Common myeloid progenitor, CD34-positive (primary cell): ENCODE measurements at regions not wholly inside any gene's neighbourhood (a gene's known extent, or its start where the extent isn't known, plus 50 kb on each side); places are given as distances from the start of the nearest gene placed in this dataset.

Experiments used
- CTCF ChIA-PET: fragments of 350-600 bp; sonication (Branson Sonifier 250); formaldehyde crosslinking; loops from one replicate; lab custom pipeline; 2021; ENCODE audit warnings: antibody characterized with exemption; lab: Charles Lee
- POLR2A ChIA-PET: fragments of 350-600 bp; sonication (Branson Sonifier 250); formaldehyde crosslinking; loops from one replicate; lab custom pipeline; 2021; ENCODE audit warnings: antibody characterized with exemption; lab: Charles Lee
- DNase-seq, 3 donors: peaks; one replicate each; pipeline versions ENCODE4 v3.0.0 to v3.0.0-alpha.2; 2013
- H3K27ac ChIP-seq, 2 experiments: 1 replicate in 1 of 2; 2 replicates in 1 of 2; pipeline ENCODE4 v1.7.0; 2013; ENCODE audit warnings: inconsistent platforms in 2 of 2, low read length in 2 of 2, mild to moderate bottlenecking in 2 of 2, low read depth in 1 of 2, moderate library complexity in 1 of 2; ENCODE audit not compliant: severe bottlenecking in 2 of 2, insufficient read depth in 1 of 2, poor library complexity in 1 of 2
- H3K27me3 ChIP-seq, 5 experiments: replicated peaks in 2 of 5; 1 replicate in 3 of 5; 2 replicates in 2 of 5; pipeline versions ENCODE4 v1.6.1 to v1.7.0; 2013; ENCODE audit warnings: low read length in 4 of 5, mild to moderate bottlenecking in 2 of 5, moderate library complexity in 2 of 5, inconsistent platforms in 1 of 5; ENCODE audit not compliant: insufficient read depth in 5 of 5, control insufficient read depth in 4 of 5
- H3K36me3 ChIP-seq, 4 experiments: 1 replicate in 2 of 4; 2 replicates in 2 of 4; pipeline versions ENCODE4 v1.6.1 to v1.7.0; 2013; ENCODE audit warnings: low read length in 3 of 4, control low read depth in 1 of 4, mild to moderate bottlenecking in 1 of 4; ENCODE audit not compliant: control insufficient read depth in 4 of 4, insufficient read depth in 4 of 4
- H3K4me1 ChIP-seq, 4 experiments: 1 replicate in 3 of 4; 2 replicates in 1 of 4; pipeline versions ENCODE4 v1.6.1 to v1.7.1; 2013; ENCODE audit warnings: low read length in 3 of 4, mild to moderate bottlenecking in 3 of 4, control low read depth in 1 of 4, inconsistent platforms in 1 of 4, moderate library complexity in 1 of 4; ENCODE audit not compliant: control insufficient read depth in 4 of 4, insufficient read depth in 4 of 4; ENCODE audit errors: control extremely low read depth in 1 of 4
- H3K4me3 ChIP-seq, 7 experiments: 1 replicate in 4 of 7; 2 replicates in 3 of 7; pipeline versions ENCODE4 v1.5.1 to v1.7.0; 2013; ENCODE audit warnings: mild to moderate bottlenecking in 7 of 7, low read length in 6 of 7, moderate library complexity in 6 of 7, inconsistent platforms in 2 of 7, low read depth in 2 of 7, control low read depth in 1 of 7; ENCODE audit not compliant: insufficient read depth in 4 of 7, control insufficient read depth in 1 of 7; ENCODE audit errors: extremely low read depth in 1 of 7
- H3K9me3 ChIP-seq, 5 experiments: 1 replicate in 4 of 5; 2 replicates in 1 of 5; pipeline versions ENCODE4 v1.6.1 to v1.7.1; 2013; ENCODE audit warnings: low read length in 4 of 5, mild to moderate bottlenecking in 2 of 5, inconsistent platforms in 1 of 5, low read depth in 1 of 5, moderate library complexity in 1 of 5; ENCODE audit not compliant: control insufficient read depth in 4 of 5, insufficient read depth in 2 of 5; ENCODE audit errors: control extremely low read depth in 1 of 5
- WGBS: methylation state at CpG from one replicate; pipeline ENCODE4 v1.1.5; 2013; ENCODE audit not compliant: insufficient coverage; 5-methylcytosine and 5-hydroxymethylcytosine counted together

GRCh38 chr7:8973601-8974000 is 540.2 kb downstream of the NXPH1 start:
- no peaks in the 10 kb centered on the region for H3K4me1 ChIP-seq
- CTCF ChIA-PET, result no interaction called here
- DNase-seq, result no peak
- no CpG with 5 or more reads among the region's 3 CpGs for WGBS
- POLR2A ChIA-PET, result no interaction called here
- no peak overlapping the region for H3K27ac ChIP-seq
- H3K27me3 ChIP-seq, result no peaks in the 10 kb centered on the region
- no peaks in the 10 kb centered on the region for H3K9me3 ChIP-seq
- no peak overlapping the region for H3K4me3 ChIP-seq
- no peaks in the 10 kb centered on the region for H3K36me3 ChIP-seq

- no peaks in the 10 kb centered on the region for H3K27me3 ChIP-seq
- no peaks in the 10 kb centered on the region for H3K4me1 ChIP-seq
- H3K9me3 ChIP-seq, result no peaks in the 10 kb centered on the region
- DNase-seq, result no peak
- H3K36me3 ChIP-seq, result no peaks in the 10 kb centered on the region
- POLR2A ChIA-PET, result no interaction called here
- CTCF ChIA-PET, result no interaction called here
- H3K4me3 ChIP-seq, result no peak overlapping the region
- no peak overlapping the region for H3K27ac ChIP-seq
These were observed 542.3 kb downstream of the NXPH1 start for GRCh38 chr7:8975681-8976080.

GRCh38 chr7:8982338-8982992 is 549.1 kb downstream of the NXPH1 start:
- H3K36me3 ChIP-seq, result no peaks in the 10 kb centered on the region
- H3K4me1 ChIP-seq, result no peaks in the 10 kb centered on the region
- no peaks in the 10 kb centered on the region for H3K27me3 ChIP-seq
- no peak overlapping the region for H3K27ac ChIP-seq
- no peak for DNase-seq
- no peak overlapping the region for H3K4me3 ChIP-seq
- H3K9me3 ChIP-seq, result no peaks in the 10 kb centered on the region
- CTCF ChIA-PET, result no interaction called here
- POLR2A ChIA-PET, result no interaction called here
- 78% methylated on average over 1 of the region's 2 CpGs for WGBS

- ChIA-PET CTCF (no interaction called here), POLR2A (no interaction called here)
- Histone ChIP-seq H3K36me3 (no peaks in the 10 kb centered on the region), H3K9me3 (no peaks in the 10 kb centered on the region), H3K4me3 (no peak overlapping the region), H3K27me3 (no peaks in the 10 kb centered on the region), H3K27ac (no peak overlapping the region), H3K4me1 (no peaks in the 10 kb centered on the region)
- WGBS, result 80% methylated on average over 1 of the region's 3 CpGs
- no peak for DNase-seq
These were observed 551.8 kb downstream of the NXPH1 start for GRCh38 chr7:8985255-8985654.

- WGBS, result 48% methylated on average over 4 of the region's 5 CpGs
- Histone ChIP-seq H3K27me3 (no peaks in the 10 kb centered on the region), H3K4me1 (no peaks in the 10 kb centered on the region), H3K27ac (no peak overlapping the region), H3K9me3 (no peaks in the 10 kb centered on the region), H3K36me3 (no peaks in the 10 kb centered on the region), H3K4me3 (no peak overlapping the region)
- POLR2A ChIA-PET, result no interaction called here
- DNase-seq, result no peak
- CTCF ChIA-PET, result interaction anchor here (0.6 kb wide), 1 partner anchor 79 kb away, joined by 3 read pairs; no protein-coding TSS in a partner anchor
These were observed 554.9 kb downstream of the NXPH1 start for GRCh38 chr7:8988267-8988666.

- Histone ChIP-seq H3K9me3 (no peaks in the 10 kb centered on the region), H3K4me1 (no peaks in the 10 kb centered on the region), H3K27ac (no peak overlapping the region), H3K4me3 (no peak overlapping the region), H3K36me3 (no peaks in the 10 kb centered on the region), H3K27me3 (no peaks in the 10 kb centered on the region)
- CTCF ChIA-PET, result no interaction called here
- no peak for DNase-seq
- WGBS, result no CpG with 5 or more reads among the region's 2 CpGs
- POLR2A ChIA-PET, result no interaction called here
These were observed 557.8 kb downstream of the NXPH1 start for GRCh38 chr7:8991159-8991558.

- DNase-seq, result no peak
- H3K4me1 ChIP-seq, result no peaks in the 10 kb centered on the region
- WGBS, result 94% methylated on average over 6 of the region's 7 CpGs
- H3K36me3 ChIP-seq, result no peaks in the 10 kb centered on the region
- no peak overlapping the region for H3K27ac ChIP-seq
- no peaks in the 10 kb centered on the region for H3K27me3 ChIP-seq
- ChIA-PET CTCF (no interaction called here), POLR2A (no interaction called here)
- H3K4me3 ChIP-seq, result no peak overlapping the region
- H3K9me3 ChIP-seq, result no peaks in the 10 kb centered on the region
These were observed 565.4 kb downstream of the NXPH1 start for GRCh38 chr7:8998762-8999161.
